Inflammatory macrophage (primary cell): ENCODE measurements at regions not wholly inside any gene's neighbourhood (a gene's known extent, or its start where the extent isn't known, plus 50 kb on each side); places are given as distances from the start of the nearest gene placed in this dataset.
A peak's percentile ranks its signal among the peaks of the same experiment; 100 is the strongest.
"Not testable (repeated sequence)": the region's sequence is repeated elsewhere in the genome, so short reads cannot be mapped to it uniquely, and the experiment has no call there.

ENCODE experiments used
- DNase-seq, 2 donors: peaks; one replicate each; pipeline ENCODE4 v3.0.0-alpha.2; 2020 to 2022

- DNase-seq, result no peak
Observed at GRCh38 chr2:150700666-150701580, 213.5 kb upstream of the RND3 start.

- no peak for DNase-seq
Observed at GRCh38 chr2:150699218-150699617, 211.8 kb upstream of the RND3 start.

- DNase-seq, result no peak
Observed at GRCh38 chr2:150698016-150698661, 210.7 kb upstream of the RND3 start.

- no peak for DNase-seq
Observed at GRCh38 chr2:150697596-150697995, 210.1 kb upstream of the RND3 start.

- no peak for DNase-seq
Observed at GRCh38 chr2:150695451-150696135, 208.1 kb upstream of the RND3 start.

- no peak for DNase-seq
Observed at GRCh38 chr2:150693556-150693955, 206.1 kb upstream of the RND3 start.

GRCh38 chr2:150690870-150691269, 203.4 kb upstream of the RND3 start:
- no peak for DNase-seq

GRCh38 chr2:150690261-150690660, 202.8 kb upstream of the RND3 start:
- no peak for DNase-seq

GRCh38 chr2:150689590-150689989, 202.1 kb upstream of the RND3 start:
- no peak for DNase-seq

GRCh38 chr2:150688016-150688415, 200.5 kb upstream of the RND3 start:
- no peak for DNase-seq

GRCh38 chr2:150686391-150686790, 198.9 kb upstream of the RND3 start:
- DNase-seq, result no peak

GRCh38 chr2:150681120-150681804, 193.8 kb upstream of the RND3 start:
- peak; percentile 69 to 86 for DNase-seq

GRCh38 chr2:150679456-150680120, 192.1 kb upstream of the RND3 start:
- DNase-seq, result no peak

GRCh38 chr2:150677551-150677950, 190.1 kb upstream of the RND3 start:
- no peak for DNase-seq

GRCh38 chr2:150676747-150677383, 189.4 kb upstream of the RND3 start:
- DNase-seq, result no peak

GRCh38 chr2:150675807-150676206, 188.3 kb upstream of the RND3 start:
- no peak for DNase-seq

GRCh38 chr2:150674283-150674682, 186.8 kb upstream of the RND3 start:
- no peak for DNase-seq

GRCh38 chr2:150672311-150672710, 184.8 kb upstream of the RND3 start:
- no peak for DNase-seq

- no peak for DNase-seq
Observed at GRCh38 chr2:150669492-150669891, 182.0 kb upstream of the RND3 start.

- DNase-seq, result not testable (repeated sequence)
Observed at GRCh38 chr2:150667039-150667438, 179.6 kb upstream of the RND3 start.

- no peak for DNase-seq
Observed at GRCh38 chr2:150663143-150663542, 175.7 kb upstream of the RND3 start.

GRCh38 chr2:150656002-150656401, 168.5 kb upstream of the RND3 start:
- DNase-seq, result no peak
